GM21528 (cell line): ENCODE measurements at regions not wholly inside any gene's neighbourhood (a gene's known extent, or its start where the extent isn't known, plus 50 kb on each side); places are given as distances from the start of the nearest gene placed in this dataset.
"Not testable (repeated sequence)": the region's sequence is repeated elsewhere in the genome, so short reads cannot be mapped to it uniquely, and the experiment has no call there.

Experiments used
- ATAC-seq: cut with Tn5 transposase; IDR thresholded peaks from one replicate; pipeline ENCODE4 v1.9.1; 2021; ENCODE audit warnings: mild to moderate bottlenecking, moderate library complexity; ENCODE audit not compliant: unreplicated experiment, low FRiP score

GRCh38 chr3:146796078-146796477, 190.9 kb upstream of the PLSCR5 start:
- ATAC-seq: no peak

- no peak for ATAC-seq
Observed at GRCh38 chr3:146783446-146783845, 178.3 kb upstream of the PLSCR5 start.

GRCh38 chr3:146781606-146782005, 176.5 kb upstream of the PLSCR5 start:
- no peak for ATAC-seq

DNA sequence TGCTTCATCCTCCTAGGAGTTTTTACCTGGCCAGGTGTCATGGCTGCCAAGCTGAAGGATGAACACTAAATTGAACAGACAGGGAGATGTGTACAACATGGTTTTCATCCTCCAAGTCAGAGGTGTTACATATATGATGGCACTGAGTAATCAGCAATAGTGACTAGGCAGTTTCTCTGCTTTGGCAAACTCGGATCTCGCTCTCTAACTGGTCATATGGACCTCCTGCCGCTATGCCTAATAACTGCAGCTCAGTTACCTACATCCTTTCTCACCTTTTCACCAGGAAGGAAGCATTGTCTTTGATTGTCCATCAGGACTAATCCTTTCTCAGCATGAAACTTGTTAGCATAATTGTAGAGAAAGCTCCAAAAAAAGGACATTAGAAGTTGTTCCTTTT, 175.9 kb upstream of the PLSCR5 start:
- ATAC-seq: no peak

DNA sequence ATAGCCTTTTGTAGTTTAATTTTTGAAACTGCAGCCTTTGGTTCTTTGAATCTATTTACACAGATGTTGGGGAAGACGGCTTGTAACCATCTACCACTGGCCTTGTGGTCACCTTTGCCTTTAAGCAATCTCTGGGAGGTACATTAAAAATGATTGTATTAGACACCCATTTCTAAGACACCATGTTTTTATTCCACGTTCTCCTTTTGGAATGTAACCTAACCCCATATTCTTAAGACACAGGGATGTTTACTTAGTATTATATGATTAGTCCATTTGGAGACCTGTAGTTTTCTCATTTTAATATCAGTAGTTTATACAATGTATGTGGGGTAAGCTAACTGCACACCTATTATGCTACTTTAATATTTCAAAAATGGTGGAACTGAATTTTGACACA, 175.1 kb upstream of the PLSCR5 start:
- ATAC-seq: no peak

- ATAC-seq: no peak
Observed at GRCh38 chr3:146777941-146778340, 172.8 kb upstream of the PLSCR5 start.

DNA sequence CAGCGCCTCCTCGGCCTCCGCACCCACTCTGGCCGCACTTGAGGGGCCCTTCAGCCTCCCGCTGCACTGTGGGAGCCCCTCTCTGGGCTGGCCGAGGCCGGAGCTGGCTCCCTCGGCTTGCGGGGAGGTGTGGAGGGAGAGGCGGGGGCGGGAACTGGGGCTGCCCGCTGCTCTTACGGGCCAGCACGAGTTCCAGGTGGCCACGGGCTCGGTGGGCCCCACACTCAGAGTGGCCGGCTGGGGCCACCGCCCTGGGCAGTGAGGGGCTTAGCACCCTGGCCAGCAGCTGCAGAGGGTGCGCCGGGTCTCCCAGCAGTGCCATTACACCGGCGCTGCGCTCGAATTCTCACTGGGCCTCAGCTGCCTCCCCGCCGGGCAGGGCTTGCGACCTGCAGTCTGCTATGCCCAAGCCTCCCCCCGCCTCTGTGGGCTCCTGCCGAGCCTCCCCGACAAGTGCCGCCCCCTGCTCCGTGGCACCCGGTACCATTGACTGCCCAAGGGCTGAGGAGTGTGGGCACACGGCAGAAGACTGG, 167.1 kb upstream of the PLSCR5 start:
- no peak for ATAC-seq

- no peak for ATAC-seq
Observed at GRCh38 chr3:146770881-146771280, 165.7 kb upstream of the PLSCR5 start.

- ATAC-seq: no peak
Observed at GRCh38 chr3:146770301-146770700, 165.2 kb upstream of the PLSCR5 start.

GRCh38 chr3:146757759-146758158, 152.6 kb upstream of the PLSCR5 start:
- no peak for ATAC-seq

GRCh38 chr3:146750196-146750595, 145.1 kb upstream of the PLSCR5 start:
- ATAC-seq: no peak

- ATAC-seq: no peak
Observed at GRCh38 chr3:146747928-146748327, 142.8 kb upstream of the PLSCR5 start.

- no peak for ATAC-seq
Observed at GRCh38 chr3:146747051-146747450, 141.9 kb upstream of the PLSCR5 start.

- no peak for ATAC-seq
Observed at GRCh38 chr3:146746190-146746589, 141.0 kb upstream of the PLSCR5 start.

GRCh38 chr3:146739203-146739671, 134.1 kb upstream of the PLSCR5 start:
- no peak for ATAC-seq

- ATAC-seq: no peak
Observed at GRCh38 chr3:146732325-146732724, 127.2 kb upstream of the PLSCR5 start.

GRCh38 chr3:146715170-146715569, 110.0 kb upstream of the PLSCR5 start:
- no peak for ATAC-seq

- no peak for ATAC-seq
Observed at GRCh38 chr3:146712806-146713205, 107.7 kb upstream of the PLSCR5 start.

- ATAC-seq: no peak
Observed at GRCh38 chr3:146709969-146710368, 104.8 kb upstream of the PLSCR5 start.

DNA sequence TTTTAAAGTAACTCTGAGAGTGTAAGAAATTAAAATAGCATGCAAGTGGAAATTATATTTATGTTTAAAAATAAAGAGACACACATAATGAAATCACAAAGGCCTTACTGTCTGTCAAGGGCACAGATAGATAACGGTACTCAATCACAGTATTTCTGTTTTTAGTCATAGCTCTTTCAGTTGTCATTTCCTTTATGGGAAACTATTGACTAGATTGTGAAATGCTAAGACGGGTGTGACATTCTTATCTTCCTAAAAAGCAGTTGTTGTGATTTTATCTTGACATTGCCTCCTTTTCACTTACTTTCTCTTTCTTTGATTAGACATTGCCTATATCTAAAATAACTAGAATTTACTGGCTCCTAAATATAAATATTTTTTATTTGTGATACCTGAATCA, 100.1 kb upstream of the PLSCR5 start:
- ATAC-seq: peak; percentile 70

DNA sequence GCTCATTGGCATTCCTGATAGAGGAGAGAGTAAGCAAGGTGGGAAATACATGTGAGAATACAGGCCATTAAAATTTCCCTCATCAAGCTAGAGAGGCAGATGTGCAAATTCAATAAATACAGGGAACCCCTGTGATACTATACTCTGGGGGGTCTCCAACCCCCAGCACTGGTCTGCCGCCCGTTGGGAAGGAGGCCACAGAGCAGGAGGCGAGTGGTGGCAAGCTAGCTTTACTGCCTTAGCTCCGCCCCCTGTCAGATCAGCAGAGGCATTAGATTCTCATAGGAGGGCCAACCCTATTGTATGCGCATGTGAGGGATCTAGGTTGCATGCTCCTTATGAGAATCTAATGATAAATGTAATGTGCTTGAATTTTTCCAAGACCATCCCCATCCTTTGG, 97.1 kb upstream of the PLSCR5 start:
- no peak for ATAC-seq

DNA sequence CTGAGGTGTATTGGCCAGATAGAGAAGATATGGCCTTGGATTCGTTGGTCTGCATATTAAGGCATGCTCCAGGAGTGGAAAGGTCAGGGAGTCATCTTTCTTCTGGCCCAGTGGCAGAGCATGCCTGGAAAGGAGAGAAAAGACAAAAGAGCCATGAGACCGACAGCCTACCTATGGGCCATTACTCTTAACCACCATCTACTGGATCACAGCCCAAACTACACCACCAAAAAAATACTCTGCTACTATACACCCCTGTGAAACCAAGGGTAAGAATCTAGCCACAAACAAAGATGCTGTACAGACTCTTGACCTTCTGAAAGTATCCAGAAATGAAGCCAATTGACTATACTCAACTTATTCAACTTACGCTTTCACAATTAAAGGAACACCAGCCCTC, 96.1 kb upstream of the PLSCR5 start:
- ATAC-seq: no peak

- ATAC-seq: not testable (repeated sequence)
Observed at GRCh38 chr3:146700025-146700424, 94.9 kb upstream of the PLSCR5 start.
